Tibial artery (tissue), 4 donors: ENCODE measurements at regions not wholly inside any gene's neighbourhood (a gene's known extent, or its start where the extent isn't known, plus 50 kb on each side); places are given as distances from the start of the nearest gene placed in this dataset.

Experiments
- DNase-seq, 2 donors: peaks; one replicate each; pipeline ENCODE4 v3.0.0-alpha.2; 2019
- H3K27ac ChIP-seq, 2 donors: fragments of 200-600 bp; sonication (generic) in 1 of 2; 1 replicate in 1 of 2; 2 replicates in 1 of 2; pipeline ENCODE4 v1.5.1; 2018 to 2019; ENCODE audit warnings: mild to moderate bottlenecking in 1 of 2
- H3K27me3 ChIP-seq, 2 donors: fragments of 200-600 bp; sonication (generic) in 1 of 2; one replicate each; pipeline versions ENCODE4 v1.5.1 to v1.6.0; 2016 to 2019
- H3K36me3 ChIP-seq, 3 donors: fragments of 200-600 bp; sonication (generic) in 2 of 3; one replicate each; pipeline ENCODE4 v1.5.1; 2016 to 2019; ENCODE audit warnings: mild to moderate bottlenecking in 2 of 3
- H3K4me1 ChIP-seq, 4 donors: fragments of 200-600 bp; sonication (generic) in 2 of 4; 1 replicate in 3 of 4; 2 replicates in 1 of 4; pipeline ENCODE4 v1.5.1; 2016 to 2019
- H3K4me3 ChIP-seq, 2 donors: fragments of 200-600 bp; sonication (generic) in 1 of 2; 1 replicate in 1 of 2; 2 replicates in 1 of 2; pipeline ENCODE4 v1.5.1; 2018 to 2019; ENCODE audit warnings: mild to moderate bottlenecking in 2 of 2
- H3K9me3 ChIP-seq, 3 donors: fragments of 200-600 bp; sonication (generic) in 1 of 3; one replicate each; pipeline ENCODE4 v1.5.1; 2016 to 2019
- intact Hi-C: fragments of 100-400 bp; cut with DNase I; formaldehyde crosslinking; loops from one replicate; pipeline ENCODE4 v1.15.0; 2023; ENCODE audit warnings: low total_unique reads
- TF ChIP-seq, protein P1 (sequence below), 2 experiments: fragments of 200-600 bp in 1 of 2; fragments of 450-650 bp in 1 of 2; IDR thresholded peaks; one replicate each; pipeline ENCODE4 v1.5.1; 2017 to 2019; ENCODE audit warnings: antibody characterized with exemption in 2 of 2, mild to moderate bottlenecking in 1 of 2, moderate library complexity in 1 of 2

DNA sequence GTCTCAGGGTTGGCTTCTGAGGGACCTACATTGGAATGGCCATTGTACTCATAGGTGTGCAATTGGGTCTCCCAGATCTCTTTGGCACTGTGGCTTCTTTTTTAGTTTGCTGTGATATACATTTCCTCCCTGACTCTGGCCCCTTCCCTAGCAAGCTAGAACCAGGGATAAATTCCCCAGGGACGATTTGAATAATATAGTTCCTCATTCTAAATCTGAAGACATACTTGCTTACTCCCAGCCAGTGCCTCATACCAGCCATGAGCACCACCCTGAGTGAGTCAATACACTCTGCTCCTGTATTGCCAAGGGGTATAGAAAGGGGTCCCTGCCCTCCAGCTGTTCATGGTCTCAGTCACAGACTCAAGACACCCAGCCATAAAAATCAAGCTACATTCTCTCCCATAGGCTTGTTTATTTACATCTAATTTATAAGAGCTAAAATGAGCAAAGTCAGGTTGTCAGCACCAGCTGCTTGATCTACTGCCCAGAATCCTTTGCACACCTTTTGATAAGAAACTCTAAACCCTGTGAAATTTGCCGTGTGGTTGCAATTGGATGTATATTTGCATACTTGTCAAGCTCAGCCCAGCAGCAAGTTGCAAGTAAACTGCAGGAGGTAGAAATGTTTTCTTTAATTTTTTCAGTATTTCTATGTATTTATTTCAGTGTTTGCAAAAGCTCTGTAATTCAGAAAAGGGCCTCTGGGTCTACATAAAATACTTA lies 219.9 kb upstream of the IRX1 start:
- TF ChIP-seq, protein P1, sequence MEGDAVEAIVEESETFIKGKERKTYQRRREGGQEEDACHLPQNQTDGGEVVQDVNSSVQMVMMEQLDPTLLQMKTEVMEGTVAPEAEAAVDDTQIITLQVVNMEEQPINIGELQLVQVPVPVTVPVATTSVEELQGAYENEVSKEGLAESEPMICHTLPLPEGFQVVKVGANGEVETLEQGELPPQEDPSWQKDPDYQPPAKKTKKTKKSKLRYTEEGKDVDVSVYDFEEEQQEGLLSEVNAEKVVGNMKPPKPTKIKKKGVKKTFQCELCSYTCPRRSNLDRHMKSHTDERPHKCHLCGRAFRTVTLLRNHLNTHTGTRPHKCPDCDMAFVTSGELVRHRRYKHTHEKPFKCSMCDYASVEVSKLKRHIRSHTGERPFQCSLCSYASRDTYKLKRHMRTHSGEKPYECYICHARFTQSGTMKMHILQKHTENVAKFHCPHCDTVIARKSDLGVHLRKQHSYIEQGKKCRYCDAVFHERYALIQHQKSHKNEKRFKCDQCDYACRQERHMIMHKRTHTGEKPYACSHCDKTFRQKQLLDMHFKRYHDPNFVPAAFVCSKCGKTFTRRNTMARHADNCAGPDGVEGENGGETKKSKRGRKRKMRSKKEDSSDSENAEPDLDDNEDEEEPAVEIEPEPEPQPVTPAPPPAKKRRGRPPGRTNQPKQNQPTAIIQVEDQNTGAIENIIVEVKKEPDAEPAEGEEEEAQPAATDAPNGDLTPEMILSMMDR (IDR thresholded peaks at IDR 0.05) = no peak
- Histone ChIP-seq H3K4me1 (no peaks in the 10 kb centered on the region), H3K36me3 (no peaks in the 10 kb centered on the region), H3K27me3 (no peaks in the 10 kb centered on the region), H3K4me3 (no peak overlapping the region), H3K27ac (no peak overlapping the region), H3K9me3 (peaks cover 0 to 16% (median 12%) of the 10 kb centered on the region in 3 donors)
- intact Hi-C loops = no loop called here
- no peak for DNase-seq

- intact Hi-C loops = no loop called here
- Histone ChIP-seq H3K4me3 (no peak overlapping the region), H3K4me1 (no peaks in the 10 kb centered on the region), H3K36me3 (no peaks in the 10 kb centered on the region), H3K27ac (no peak overlapping the region), H3K27me3 (no peaks in the 10 kb centered on the region), H3K9me3 (peaks cover 0 to 16% (median 12%) of the 10 kb centered on the region in 3 donors)
- no peak for DNase-seq
- TF ChIP-seq, protein P1 (IDR thresholded peaks at IDR 0.05) = no peak
These were observed 222.2 kb upstream of the IRX1 start for GRCh38 chr5:3373391-3373790.

- Histone ChIP-seq H3K27ac (no peak overlapping the region), H3K9me3 (peaks cover 0 to 16% (median 12%) of the 10 kb centered on the region in 3 donors), H3K4me3 (no peak overlapping the region), H3K4me1 (no peaks in the 10 kb centered on the region), H3K27me3 (no peaks in the 10 kb centered on the region), H3K36me3 (no peaks in the 10 kb centered on the region)
- TF ChIP-seq, protein P1 (IDR thresholded peaks at IDR 0.05) = no peak
- no peak for DNase-seq
- intact Hi-C loops = no loop called here
These were observed 223.3 kb upstream of the IRX1 start for GRCh38 chr5:3372289-3372688.

GRCh38 chr5:3365501-3366215 lies 230.0 kb upstream of the IRX1 start:
- peaks cover 0 to 5% of the 10 kb centered on the region in 2 donors for H3K27me3 ChIP-seq
- TF ChIP-seq, protein P1 (IDR thresholded peaks at IDR 0.05) = no peak
- DNase-seq = no peak
- no peaks in the 10 kb centered on the region for H3K4me1 ChIP-seq
- no peak overlapping the region for H3K4me3 ChIP-seq
- intact Hi-C loops = no loop called here
- H3K27ac ChIP-seq = no peak overlapping the region
- no peaks in the 10 kb centered on the region for H3K9me3 ChIP-seq
- no peaks in the 10 kb centered on the region for H3K36me3 ChIP-seq

- TF ChIP-seq, protein P1 (IDR thresholded peaks at IDR 0.05) = no peak
- intact Hi-C loops = no loop called here
- Histone ChIP-seq H3K9me3 (no peaks in the 10 kb centered on the region), H3K36me3 (no peaks in the 10 kb centered on the region), H3K27ac (no peak overlapping the region), H3K4me3 (no peak overlapping the region), H3K4me1 (no peaks in the 10 kb centered on the region), H3K27me3 (peaks cover 0 to 5% of the 10 kb centered on the region in 2 donors)
- DNase-seq = no peak
These were observed 230.7 kb upstream of the IRX1 start for GRCh38 chr5:3364941-3365340.
